ENCODE measurements at regions not wholly inside any gene's neighbourhood (a gene's known extent, or its start where the extent isn't known, plus 50 kb on each side); places are given as distances from the start of the nearest gene placed in this dataset.

DNA sequence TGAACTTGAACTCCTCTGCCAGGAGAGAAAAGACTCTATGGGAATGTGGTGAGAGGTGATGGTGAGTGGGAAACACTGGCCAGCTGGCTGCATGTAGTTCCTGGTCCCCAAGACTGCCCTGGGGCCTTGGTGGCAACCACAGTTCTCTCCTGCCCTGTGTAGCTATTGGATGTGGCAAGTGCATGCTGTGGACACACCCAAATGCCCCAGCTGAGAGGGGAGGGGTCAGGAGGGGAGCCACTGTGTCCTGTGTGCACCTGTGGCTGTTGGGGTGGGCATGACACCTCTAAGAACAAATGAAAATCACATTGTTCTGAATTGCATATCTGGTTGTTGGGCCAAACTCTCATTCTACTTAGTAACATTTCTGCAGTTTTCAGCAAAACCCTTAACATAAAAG lies 409.6 kb downstream of the NSUN3 start:
- intact Hi-C loops (cut with micrococcal nuclease): no loop called here
- in situ Hi-C loops (cut with MboI): no loop called here
- H3K79me2 ChIP-seq (ENCODE audit: control insufficient read depth, insufficient read depth, low read length): no peaks in the 10 kb centered on the region
- no peak overlapping the region for H3K27ac ChIP-seq (ENCODE audit: extremely low read depth, low read depth, low read length)
- H3K4me1 ChIP-seq (replicated peaks in 1 of 2; ENCODE audit: control insufficient read depth in 2 of 2, insufficient read depth in 2 of 2, low read length in 2 of 2): no peaks in the 10 kb centered on the region
- H3K4me2 ChIP-seq (ENCODE audit: insufficient read depth, low read length): no peak overlapping the region
- no peaks in the 10 kb centered on the region for H3K9me1 ChIP-seq (ENCODE audit: control insufficient read depth, insufficient read depth, low read length)
- no peak for ATAC-seq
- POLR2A ChIA-PET: no interaction called here
- DNase-seq (ENCODE audit: extremely low read depth in 1 of 4, low spot score in 3 of 4): no peak
- no peak overlapping the region for H3K4me3 ChIP-seq
- no peaks in the 10 kb centered on the region for H3K27me3 ChIP-seq (ENCODE audit: control insufficient read depth in 2 of 2, insufficient read depth in 2 of 2, low read length in 2 of 2)
- TF ChIP-seq KHSRP (IDR thresholded peaks at IDR 0.05) (no peak), MYC (IDR thresholded peaks at IDR 0.05; ENCODE audit: low read depth, low read length) (no peak), MYC (CRISPR knock-in tag; IDR thresholded peaks at IDR 0.05; ENCODE audit: borderline replicate concordance, low read depth) (no peak), ZC3H11A (IDR thresholded peaks at IDR 0.05; ENCODE audit: low read depth, low read length) (no peak), FOXA3 (CRISPR knock-in tag; conservative IDR thresholded peaks at IDR 0.05 in 1 of 2, IDR thresholded peaks at IDR 0.05 in 1 of 2) (no peak), POU5F1 (IDR thresholded peaks at IDR 0.05; ENCODE audit: borderline replicate concordance, low read depth, low read length, partially characterized antibody) (no peak)
- TF ChIP-seq, protein P1, sequence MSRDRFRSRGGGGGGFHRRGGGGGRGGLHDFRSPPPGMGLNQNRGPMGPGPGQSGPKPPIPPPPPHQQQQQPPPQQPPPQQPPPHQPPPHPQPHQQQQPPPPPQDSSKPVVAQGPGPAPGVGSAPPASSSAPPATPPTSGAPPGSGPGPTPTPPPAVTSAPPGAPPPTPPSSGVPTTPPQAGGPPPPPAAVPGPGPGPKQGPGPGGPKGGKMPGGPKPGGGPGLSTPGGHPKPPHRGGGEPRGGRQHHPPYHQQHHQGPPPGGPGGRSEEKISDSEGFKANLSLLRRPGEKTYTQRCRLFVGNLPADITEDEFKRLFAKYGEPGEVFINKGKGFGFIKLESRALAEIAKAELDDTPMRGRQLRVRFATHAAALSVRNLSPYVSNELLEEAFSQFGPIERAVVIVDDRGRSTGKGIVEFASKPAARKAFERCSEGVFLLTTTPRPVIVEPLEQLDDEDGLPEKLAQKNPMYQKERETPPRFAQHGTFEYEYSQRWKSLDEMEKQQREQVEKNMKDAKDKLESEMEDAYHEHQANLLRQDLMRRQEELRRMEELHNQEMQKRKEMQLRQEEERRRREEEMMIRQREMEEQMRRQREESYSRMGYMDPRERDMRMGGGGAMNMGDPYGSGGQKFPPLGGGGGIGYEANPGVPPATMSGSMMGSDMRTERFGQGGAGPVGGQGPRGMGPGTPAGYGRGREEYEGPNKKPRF (IDR thresholded peaks at IDR 0.05; ENCODE audit: low read depth, low read length): no peak
- TF ChIP-seq, protein P2, sequence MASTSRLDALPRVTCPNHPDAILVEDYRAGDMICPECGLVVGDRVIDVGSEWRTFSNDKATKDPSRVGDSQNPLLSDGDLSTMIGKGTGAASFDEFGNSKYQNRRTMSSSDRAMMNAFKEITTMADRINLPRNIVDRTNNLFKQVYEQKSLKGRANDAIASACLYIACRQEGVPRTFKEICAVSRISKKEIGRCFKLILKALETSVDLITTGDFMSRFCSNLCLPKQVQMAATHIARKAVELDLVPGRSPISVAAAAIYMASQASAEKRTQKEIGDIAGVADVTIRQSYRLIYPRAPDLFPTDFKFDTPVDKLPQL (IDR thresholded peaks at IDR 0.05; ENCODE audit: extremely low read depth, insufficient read length): no peak
- CTCF ChIA-PET (ENCODE audit: low intra/inter-chr PET ratio): no interaction called here
- no peak overlapping the region for H2AFZ ChIP-seq (ENCODE audit: low read depth, low read length)
- no peaks in the 10 kb centered on the region for H4K20me1 ChIP-seq (replicated peaks; ENCODE audit: control insufficient read depth, insufficient read depth, low read length)
- no peak for FAIRE-seq
- H3K36me3 ChIP-seq (ENCODE audit: control insufficient read depth, insufficient read depth, low read length): no peaks in the 10 kb centered on the region
- no TSS peak for BruUV-seq (replicated peaks)
- no peaks in the 10 kb centered on the region for H3K9me3 ChIP-seq (replicated peaks; ENCODE audit: control insufficient read depth, insufficient read depth, low read depth, low read length)
- no peak overlapping the region for H3K9ac ChIP-seq (ENCODE audit: insufficient read depth in 1 of 2, low read depth in 2 of 2, low read length in 2 of 2)

All from K562 (cell line).